ENCODE measurements at regions not wholly inside any gene's neighbourhood (a gene's known extent, or its start where the extent isn't known, plus 50 kb on each side); places are given as distances from the start of the nearest gene placed in this dataset.
"Not testable (repeated sequence)": the region's sequence is repeated elsewhere in the genome, so short reads cannot be mapped to it uniquely, and the experiment has no call there.

GRCh38 chr15:22134941-22135566 is 54.7 kb downstream of the OR4M2 start:
- not testable (repeated sequence) for H3K9me3 ChIP-seq (ENCODE audit: low read depth, low read length); H3K27me3 ChIP-seq (ENCODE audit: insufficient read depth, low read length); H2AFZ ChIP-seq (ENCODE audit: low read length); H3K4me3 ChIP-seq (ENCODE audit: insufficient read depth, low read length); DNase-seq (ENCODE audit: insufficient read length, low spot score, missing footprints); H3K4me1 ChIP-seq (ENCODE audit: insufficient read depth, low read length); H3K4me2 ChIP-seq (ENCODE audit: insufficient read depth, low read length); H3K79me2 ChIP-seq (ENCODE audit: insufficient read depth, low read length); H3K27ac ChIP-seq (ENCODE audit: low read depth, low read length); H3K36me3 ChIP-seq (ENCODE audit: insufficient read depth, low read length); H4K20me1 ChIP-seq (ENCODE audit: insufficient read depth, low read length)

- H3K4me3 ChIP-seq (ENCODE audit: insufficient read depth, low read length); H3K27ac ChIP-seq (ENCODE audit: low read depth, low read length); H3K79me2 ChIP-seq (ENCODE audit: insufficient read depth, low read length); H4K20me1 ChIP-seq (ENCODE audit: insufficient read depth, low read length); H3K27me3 ChIP-seq (ENCODE audit: insufficient read depth, low read length); DNase-seq (ENCODE audit: insufficient read length, low spot score, missing footprints); H3K9me3 ChIP-seq (ENCODE audit: low read depth, low read length); H2AFZ ChIP-seq (ENCODE audit: low read length); H3K36me3 ChIP-seq (ENCODE audit: insufficient read depth, low read length); H3K4me2 ChIP-seq (ENCODE audit: insufficient read depth, low read length); H3K4me1 ChIP-seq (ENCODE audit: insufficient read depth, low read length): not testable (repeated sequence)
Measured at GRCh38 chr15:22137572-22137971, 57.2 kb downstream of the OR4M2 start.

GRCh38 chr15:22141106-22141505 is 60.8 kb downstream of the OR4M2 start:
- H3K9me3 ChIP-seq (ENCODE audit: low read depth, low read length); DNase-seq (ENCODE audit: insufficient read length, low spot score, missing footprints); H4K20me1 ChIP-seq (ENCODE audit: insufficient read depth, low read length); H3K4me1 ChIP-seq (ENCODE audit: insufficient read depth, low read length); H3K79me2 ChIP-seq (ENCODE audit: insufficient read depth, low read length); H3K4me2 ChIP-seq (ENCODE audit: insufficient read depth, low read length); H3K4me3 ChIP-seq (ENCODE audit: insufficient read depth, low read length); H3K27ac ChIP-seq (ENCODE audit: low read depth, low read length); H2AFZ ChIP-seq (ENCODE audit: low read length); H3K27me3 ChIP-seq (ENCODE audit: insufficient read depth, low read length); H3K36me3 ChIP-seq (ENCODE audit: insufficient read depth, low read length): not testable (repeated sequence)

GRCh38 chr15:22148109-22148508 is 67.8 kb downstream of the OR4M2 start:
- H3K79me2 ChIP-seq (ENCODE audit: insufficient read depth, low read length); H2AFZ ChIP-seq (ENCODE audit: low read length); H4K20me1 ChIP-seq (ENCODE audit: insufficient read depth, low read length); H3K36me3 ChIP-seq (ENCODE audit: insufficient read depth, low read length); DNase-seq (ENCODE audit: insufficient read length, low spot score, missing footprints); H3K27me3 ChIP-seq (ENCODE audit: insufficient read depth, low read length); H3K4me1 ChIP-seq (ENCODE audit: insufficient read depth, low read length); H3K27ac ChIP-seq (ENCODE audit: low read depth, low read length); H3K9me3 ChIP-seq (ENCODE audit: low read depth, low read length); H3K4me3 ChIP-seq (ENCODE audit: insufficient read depth, low read length); H3K4me2 ChIP-seq (ENCODE audit: insufficient read depth, low read length): not testable (repeated sequence)

GRCh38 chr15:22158243-22158642 is 77.9 kb downstream of the OR4M2 start:
- not testable (repeated sequence) for H4K20me1 ChIP-seq (ENCODE audit: insufficient read depth, low read length); H2AFZ ChIP-seq (ENCODE audit: low read length); H3K27ac ChIP-seq (ENCODE audit: low read depth, low read length); H3K79me2 ChIP-seq (ENCODE audit: insufficient read depth, low read length); DNase-seq (ENCODE audit: insufficient read length, low spot score, missing footprints); H3K4me2 ChIP-seq (ENCODE audit: insufficient read depth, low read length); H3K9me3 ChIP-seq (ENCODE audit: low read depth, low read length); H3K27me3 ChIP-seq (ENCODE audit: insufficient read depth, low read length); H3K4me1 ChIP-seq (ENCODE audit: insufficient read depth, low read length); H3K4me3 ChIP-seq (ENCODE audit: insufficient read depth, low read length); H3K36me3 ChIP-seq (ENCODE audit: insufficient read depth, low read length)

GRCh38 chr15:22160283-22160682 is 80.0 kb downstream of the OR4M2 start:
- H4K20me1 ChIP-seq (ENCODE audit: insufficient read depth, low read length); H3K36me3 ChIP-seq (ENCODE audit: insufficient read depth, low read length); H3K27ac ChIP-seq (ENCODE audit: low read depth, low read length); H3K4me2 ChIP-seq (ENCODE audit: insufficient read depth, low read length); H3K27me3 ChIP-seq (ENCODE audit: insufficient read depth, low read length); H2AFZ ChIP-seq (ENCODE audit: low read length); DNase-seq (ENCODE audit: insufficient read length, low spot score, missing footprints); H3K79me2 ChIP-seq (ENCODE audit: insufficient read depth, low read length); H3K9me3 ChIP-seq (ENCODE audit: low read depth, low read length); H3K4me1 ChIP-seq (ENCODE audit: insufficient read depth, low read length); H3K4me3 ChIP-seq (ENCODE audit: insufficient read depth, low read length): not testable (repeated sequence)

GRCh38 chr15:22160741-22161140 is 80.4 kb downstream of the OR4M2 start:
- H3K9me3 ChIP-seq (ENCODE audit: low read depth, low read length); H3K4me3 ChIP-seq (ENCODE audit: insufficient read depth, low read length); H3K4me1 ChIP-seq (ENCODE audit: insufficient read depth, low read length); H2AFZ ChIP-seq (ENCODE audit: low read length); DNase-seq (ENCODE audit: insufficient read length, low spot score, missing footprints); H3K27ac ChIP-seq (ENCODE audit: low read depth, low read length); H3K79me2 ChIP-seq (ENCODE audit: insufficient read depth, low read length); H3K27me3 ChIP-seq (ENCODE audit: insufficient read depth, low read length); H3K36me3 ChIP-seq (ENCODE audit: insufficient read depth, low read length); H3K4me2 ChIP-seq (ENCODE audit: insufficient read depth, low read length); H4K20me1 ChIP-seq (ENCODE audit: insufficient read depth, low read length): not testable (repeated sequence)

GRCh38 chr15:22161398-22161797 is 81.1 kb downstream of the OR4M2 start:
- not testable (repeated sequence) for H3K4me2 ChIP-seq (ENCODE audit: insufficient read depth, low read length); H3K27ac ChIP-seq (ENCODE audit: low read depth, low read length); H2AFZ ChIP-seq (ENCODE audit: low read length); H4K20me1 ChIP-seq (ENCODE audit: insufficient read depth, low read length); H3K36me3 ChIP-seq (ENCODE audit: insufficient read depth, low read length); H3K27me3 ChIP-seq (ENCODE audit: insufficient read depth, low read length); DNase-seq (ENCODE audit: insufficient read length, low spot score, missing footprints); H3K9me3 ChIP-seq (ENCODE audit: low read depth, low read length); H3K4me3 ChIP-seq (ENCODE audit: insufficient read depth, low read length); H3K79me2 ChIP-seq (ENCODE audit: insufficient read depth, low read length); H3K4me1 ChIP-seq (ENCODE audit: insufficient read depth, low read length)

GRCh38 chr15:22163715-22164114 is 83.4 kb downstream of the OR4M2 start:
- H3K4me3 ChIP-seq (ENCODE audit: insufficient read depth, low read length); H3K79me2 ChIP-seq (ENCODE audit: insufficient read depth, low read length); H3K36me3 ChIP-seq (ENCODE audit: insufficient read depth, low read length); H2AFZ ChIP-seq (ENCODE audit: low read length); H3K9me3 ChIP-seq (ENCODE audit: low read depth, low read length); H4K20me1 ChIP-seq (ENCODE audit: insufficient read depth, low read length); H3K4me1 ChIP-seq (ENCODE audit: insufficient read depth, low read length); DNase-seq (ENCODE audit: insufficient read length, low spot score, missing footprints); H3K27me3 ChIP-seq (ENCODE audit: insufficient read depth, low read length); H3K27ac ChIP-seq (ENCODE audit: low read depth, low read length); H3K4me2 ChIP-seq (ENCODE audit: insufficient read depth, low read length): not testable (repeated sequence)

Data from osteoblast (primary cell).